ENCODE measurements at regions not wholly inside any gene's neighbourhood (a gene's known extent, or its start where the extent isn't known, plus 50 kb on each side); places are given as distances from the start of the nearest gene placed in this dataset.

DNA sequence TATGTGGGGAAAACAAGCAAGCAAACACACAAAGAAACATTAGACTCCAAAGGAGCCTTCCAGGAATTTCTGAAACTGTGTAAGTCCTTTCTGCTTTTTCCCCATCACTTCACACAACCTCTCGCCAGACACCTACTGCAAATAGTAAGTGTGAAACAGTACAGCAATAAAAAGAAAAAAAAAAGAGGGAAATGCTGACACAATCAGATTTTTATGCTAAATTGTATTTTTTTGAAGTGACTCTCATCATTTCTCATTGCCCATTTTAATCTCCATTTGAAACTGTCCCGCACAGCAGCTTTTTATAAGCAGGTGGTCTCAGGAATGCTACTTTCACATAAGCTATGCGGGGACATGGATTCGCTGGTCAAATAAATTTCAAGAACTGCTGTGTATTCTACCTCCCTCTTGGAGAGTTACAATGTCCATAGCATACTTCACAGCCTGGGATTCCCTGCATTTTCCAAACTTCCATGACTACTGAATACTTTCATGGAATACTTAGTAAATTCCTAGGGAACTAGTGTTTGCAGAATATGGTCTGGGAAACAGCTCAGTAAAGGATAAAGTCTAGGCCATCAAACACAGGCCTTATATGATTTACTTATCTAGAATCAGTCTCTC lies 139.9 kb upstream of the TSHZ2 start:
- peaks cover 0 to 4% (median 1%) of the 10 kb centered on the region in 4 donors for H3K9me3 ChIP-seq
- H3K36me3 ChIP-seq, result no peaks in the 10 kb centered on the region
- intact Hi-C loops (cut with DNase I), result no loop called here
- TF ChIP-seq POLR2AphosphoS5 (IDR thresholded peaks at IDR 0.05) (no peak), EP300 (IDR thresholded peaks at IDR 0.05) (no peak), POLR2A (IDR thresholded peaks at IDR 0.05) (no peak)
- TF ChIP-seq, protein P1, sequence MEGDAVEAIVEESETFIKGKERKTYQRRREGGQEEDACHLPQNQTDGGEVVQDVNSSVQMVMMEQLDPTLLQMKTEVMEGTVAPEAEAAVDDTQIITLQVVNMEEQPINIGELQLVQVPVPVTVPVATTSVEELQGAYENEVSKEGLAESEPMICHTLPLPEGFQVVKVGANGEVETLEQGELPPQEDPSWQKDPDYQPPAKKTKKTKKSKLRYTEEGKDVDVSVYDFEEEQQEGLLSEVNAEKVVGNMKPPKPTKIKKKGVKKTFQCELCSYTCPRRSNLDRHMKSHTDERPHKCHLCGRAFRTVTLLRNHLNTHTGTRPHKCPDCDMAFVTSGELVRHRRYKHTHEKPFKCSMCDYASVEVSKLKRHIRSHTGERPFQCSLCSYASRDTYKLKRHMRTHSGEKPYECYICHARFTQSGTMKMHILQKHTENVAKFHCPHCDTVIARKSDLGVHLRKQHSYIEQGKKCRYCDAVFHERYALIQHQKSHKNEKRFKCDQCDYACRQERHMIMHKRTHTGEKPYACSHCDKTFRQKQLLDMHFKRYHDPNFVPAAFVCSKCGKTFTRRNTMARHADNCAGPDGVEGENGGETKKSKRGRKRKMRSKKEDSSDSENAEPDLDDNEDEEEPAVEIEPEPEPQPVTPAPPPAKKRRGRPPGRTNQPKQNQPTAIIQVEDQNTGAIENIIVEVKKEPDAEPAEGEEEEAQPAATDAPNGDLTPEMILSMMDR (IDR thresholded peaks at IDR 0.05), result no peak
- 75 to 83% methylated on average over 4 of the region's 4 CpGs for WGBS, 2 donors
- no peak overlapping the region for H3K27ac ChIP-seq
- no peaks in the 10 kb centered on the region for H3K4me1 ChIP-seq
- no peak overlapping the region for H3K4me3 ChIP-seq
- H3K27me3 ChIP-seq, result no peaks in the 10 kb centered on the region
- DNase-seq, result no peak

DNA sequence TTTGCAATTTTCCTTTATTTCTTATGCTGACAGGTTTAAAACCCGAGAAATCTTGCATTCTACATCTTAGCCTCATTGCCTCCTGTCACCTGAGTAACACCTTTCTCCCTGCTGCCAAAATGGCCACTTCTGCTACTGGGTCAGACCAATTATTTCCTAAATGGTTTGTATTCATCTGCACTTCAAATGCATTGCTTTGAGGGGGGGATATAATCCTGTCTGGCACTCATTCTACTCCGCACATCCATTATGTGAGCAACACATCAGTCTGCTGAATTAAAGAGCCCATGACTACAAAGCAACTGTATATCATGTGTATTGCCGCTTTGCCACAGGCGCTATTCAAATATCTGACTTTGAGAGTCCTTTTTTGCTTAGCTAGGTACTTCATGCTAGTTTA lies 141.6 kb upstream of the TSHZ2 start:
- no peaks in the 10 kb centered on the region for H3K36me3 ChIP-seq
- 92% methylated on average over 4 of the region's 4 CpGs for WGBS, 2 donors
- intact Hi-C loops (cut with DNase I), result no loop called here
- H3K4me3 ChIP-seq, result no peak overlapping the region
- TF ChIP-seq POLR2A (IDR thresholded peaks at IDR 0.05) (no peak), POLR2AphosphoS5 (IDR thresholded peaks at IDR 0.05) (no peak), EP300 (IDR thresholded peaks at IDR 0.05) (no peak)
- TF ChIP-seq, protein P1 (IDR thresholded peaks at IDR 0.05), result no peak
- peaks cover 0 to 4% (median 1%) of the 10 kb centered on the region in 4 donors for H3K9me3 ChIP-seq
- no peak for DNase-seq
- H3K27ac ChIP-seq, result no peak overlapping the region
- H3K4me1 ChIP-seq, result no peaks in the 10 kb centered on the region
- no peaks in the 10 kb centered on the region for H3K27me3 ChIP-seq

DNA sequence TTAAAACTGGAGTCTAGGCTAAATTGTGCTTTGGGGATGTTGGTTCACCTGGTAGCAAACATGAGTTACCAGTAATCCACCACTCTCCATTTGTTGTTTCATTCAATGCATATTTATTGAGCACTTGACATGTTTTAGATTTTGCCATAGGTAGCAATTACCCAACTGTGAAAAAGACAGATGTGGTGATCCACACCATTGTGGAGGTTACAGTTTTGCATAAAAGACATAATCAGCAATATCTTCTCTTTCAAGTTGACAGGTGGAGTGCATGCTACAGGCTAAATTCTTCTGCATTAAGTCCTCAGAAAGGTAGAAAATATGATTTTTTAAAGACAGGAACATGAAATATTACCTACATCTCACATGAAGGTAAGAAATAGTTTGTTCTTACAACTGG lies 143.0 kb upstream of the TSHZ2 start:
- Histone ChIP-seq H3K27ac (no peak overlapping the region), H3K36me3 (no peaks in the 10 kb centered on the region), H3K4me1 (no peaks in the 10 kb centered on the region), H3K9me3 (peaks cover 0 to 4% (median 1%) of the 10 kb centered on the region in 4 donors), H3K27me3 (no peaks in the 10 kb centered on the region), H3K4me3 (no peak overlapping the region)
- no peak for TF ChIP-seq POLR2AphosphoS5 (IDR thresholded peaks at IDR 0.05)
- no peak for TF ChIP-seq EP300 (IDR thresholded peaks at IDR 0.05)
- TF ChIP-seq POLR2A (IDR thresholded peaks at IDR 0.05), result no peak
- TF ChIP-seq, protein P1 (IDR thresholded peaks at IDR 0.05), result no peak
- intact Hi-C loops (cut with DNase I), result no loop called here
- DNase-seq, result no peak

DNA sequence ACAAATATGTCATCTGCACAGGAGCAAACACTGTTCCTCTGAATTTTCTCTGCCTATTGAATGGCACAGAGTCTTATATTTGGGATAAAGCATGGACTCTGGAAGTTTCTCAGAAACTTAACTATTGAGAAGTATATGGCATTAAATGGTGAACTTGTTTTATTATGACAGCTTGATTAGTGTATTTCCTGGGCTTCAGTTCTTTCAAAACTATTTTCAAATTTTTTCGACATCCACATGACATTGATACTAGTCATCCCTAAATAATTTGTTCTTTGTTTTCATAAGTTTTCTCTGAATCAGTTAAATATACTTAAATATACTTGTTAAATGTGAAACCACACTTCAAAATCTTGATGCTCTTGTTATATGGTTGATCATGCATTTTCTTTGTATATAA lies 144.0 kb upstream of the TSHZ2 start:
- H3K9me3 ChIP-seq, result peaks cover 0 to 4% (median 1%) of the 10 kb centered on the region in 4 donors
- no peak overlapping the region for H3K4me3 ChIP-seq
- no peaks in the 10 kb centered on the region for H3K4me1 ChIP-seq
- TF ChIP-seq POLR2A (IDR thresholded peaks at IDR 0.05) (no peak), POLR2AphosphoS5 (IDR thresholded peaks at IDR 0.05) (no peak), EP300 (IDR thresholded peaks at IDR 0.05) (no peak)
- H3K27ac ChIP-seq, result no peak overlapping the region
- DNase-seq, result no peak
- H3K36me3 ChIP-seq, result no peaks in the 10 kb centered on the region
- WGBS, 2 donors, result 95% methylated on average over 1 of the region's 1 CpG
- intact Hi-C loops (cut with DNase I), result no loop called here
- no peaks in the 10 kb centered on the region for H3K27me3 ChIP-seq

DNA sequence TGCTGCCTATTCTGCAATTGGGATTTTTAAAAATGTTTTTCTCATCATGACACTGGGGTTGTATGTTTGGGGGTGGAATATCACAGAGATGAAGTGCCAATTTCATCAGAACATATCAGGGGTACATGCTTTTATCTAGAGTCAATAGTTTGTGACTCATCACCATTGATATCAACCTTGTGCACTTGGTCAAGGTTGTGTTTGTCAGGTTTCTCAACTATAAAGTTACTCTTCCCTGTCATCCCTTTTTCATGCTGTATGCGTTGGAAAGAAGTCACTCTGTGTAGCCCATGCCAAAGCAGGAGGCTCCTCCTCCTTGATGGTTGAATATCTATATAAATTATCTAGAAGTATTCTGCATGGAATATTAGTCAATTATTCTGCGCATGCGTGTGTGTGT lies 145.4 kb upstream of the TSHZ2 start:
- WGBS, 2 donors, result 78 to 93% methylated on average over 3 of the region's 3 CpGs
- TF ChIP-seq EP300 (IDR thresholded peaks at IDR 0.05) (no peak), POLR2AphosphoS5 (IDR thresholded peaks at IDR 0.05) (no peak), POLR2A (IDR thresholded peaks at IDR 0.05) (no peak)
- TF ChIP-seq, protein P1 (IDR thresholded peaks at IDR 0.05), result no peak
- intact Hi-C loops (cut with DNase I), result no loop called here
- Histone ChIP-seq H3K4me3 (no peak overlapping the region), H3K36me3 (no peaks in the 10 kb centered on the region), H3K27me3 (no peaks in the 10 kb centered on the region), H3K27ac (no peak overlapping the region), H3K9me3 (peaks cover 0 to 4% (median 1%) of the 10 kb centered on the region in 4 donors), H3K4me1 (no peaks in the 10 kb centered on the region)
- DNase-seq, result no peak
